GM13976 (cell line): ENCODE measurements at regions not wholly inside any gene's neighbourhood (a gene's known extent, or its start where the extent isn't known, plus 50 kb on each side); places are given as distances from the start of the nearest gene placed in this dataset.

Experiments
- DNase-seq: peaks from one replicate; pipeline ENCODE4 v3.0.0; 2012; ENCODE audit warnings: low spot score
- in situ Hi-C: fragments of 300-500 bp; cut with MboI; formaldehyde crosslinking; loops from one replicate; pipeline ENCODE4 v1.12.0; 2022; ENCODE audit warnings: low sequenced_read_pairs, mixed read lengths, inconsistent platforms; ENCODE audit not compliant: unreplicated experiment
- TF ChIP-seq, protein P1 (sequence below): IDR thresholded peaks from 2 replicates; pipeline ENCODE4 v1.5.1; 2012; ENCODE audit warnings: borderline replicate concordance, mild to moderate bottlenecking; ENCODE audit not compliant: insufficient read depth; ENCODE audit errors: extremely low read depth, missing control alignments, control extremely low read depth

DNA sequence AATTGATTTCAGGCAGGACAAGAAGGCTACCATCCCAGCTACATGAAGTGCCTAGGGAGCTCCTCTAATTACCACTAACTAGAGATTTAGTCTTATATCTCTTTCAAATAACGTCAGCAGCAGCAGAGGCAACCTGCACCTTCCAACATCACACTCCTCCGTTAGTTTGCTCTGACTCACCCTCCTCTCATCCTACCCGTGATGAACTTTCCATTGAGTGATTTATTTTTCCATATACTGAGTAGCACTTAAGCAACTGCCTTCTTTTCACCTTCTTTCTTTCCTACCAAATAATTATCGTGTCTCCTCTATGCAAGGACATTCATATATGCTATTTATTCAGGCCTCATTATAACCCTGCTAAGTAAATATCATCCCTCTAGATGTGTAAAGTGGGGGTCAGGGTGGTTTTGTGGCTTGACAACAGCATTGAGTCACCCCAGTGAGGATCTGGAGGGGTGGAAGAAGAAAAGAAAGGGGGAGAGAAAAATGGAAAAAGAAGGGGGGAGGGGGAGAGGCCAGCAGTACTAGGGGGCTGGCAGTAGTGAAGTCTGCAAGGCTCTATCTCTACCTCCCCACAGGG lies 64.6 kb upstream of the CAST start:
- TF ChIP-seq, protein P1, sequence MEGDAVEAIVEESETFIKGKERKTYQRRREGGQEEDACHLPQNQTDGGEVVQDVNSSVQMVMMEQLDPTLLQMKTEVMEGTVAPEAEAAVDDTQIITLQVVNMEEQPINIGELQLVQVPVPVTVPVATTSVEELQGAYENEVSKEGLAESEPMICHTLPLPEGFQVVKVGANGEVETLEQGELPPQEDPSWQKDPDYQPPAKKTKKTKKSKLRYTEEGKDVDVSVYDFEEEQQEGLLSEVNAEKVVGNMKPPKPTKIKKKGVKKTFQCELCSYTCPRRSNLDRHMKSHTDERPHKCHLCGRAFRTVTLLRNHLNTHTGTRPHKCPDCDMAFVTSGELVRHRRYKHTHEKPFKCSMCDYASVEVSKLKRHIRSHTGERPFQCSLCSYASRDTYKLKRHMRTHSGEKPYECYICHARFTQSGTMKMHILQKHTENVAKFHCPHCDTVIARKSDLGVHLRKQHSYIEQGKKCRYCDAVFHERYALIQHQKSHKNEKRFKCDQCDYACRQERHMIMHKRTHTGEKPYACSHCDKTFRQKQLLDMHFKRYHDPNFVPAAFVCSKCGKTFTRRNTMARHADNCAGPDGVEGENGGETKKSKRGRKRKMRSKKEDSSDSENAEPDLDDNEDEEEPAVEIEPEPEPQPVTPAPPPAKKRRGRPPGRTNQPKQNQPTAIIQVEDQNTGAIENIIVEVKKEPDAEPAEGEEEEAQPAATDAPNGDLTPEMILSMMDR: no peak
- DNase-seq: no peak
- in situ Hi-C loops: no loop called here

DNA sequence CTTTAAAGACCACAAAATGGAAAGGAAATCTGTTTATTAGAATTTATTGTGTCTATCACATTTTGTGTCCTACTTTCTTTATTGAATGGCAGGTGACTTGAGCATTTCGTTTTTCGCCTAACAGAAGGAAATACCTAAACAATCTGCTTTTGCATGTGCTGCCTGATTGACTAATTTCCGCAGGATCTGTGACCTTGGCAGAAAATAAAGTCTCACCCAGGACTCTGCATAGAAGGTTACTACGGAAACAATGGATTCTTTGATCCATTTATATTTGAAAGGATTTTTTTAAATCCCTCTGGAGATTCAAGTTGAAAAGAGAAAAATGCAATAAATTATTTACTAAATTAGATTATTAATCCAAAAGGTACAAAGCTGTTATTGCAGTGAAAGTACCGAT lies 61.0 kb upstream of the CAST start:
- in situ Hi-C loops: loop anchor here (10.0 to 25.0 kb wide), 3 partner anchors 256 to 746 kb away; no protein-coding TSS in a partner anchor
- TF ChIP-seq, protein P1: no peak

DNA sequence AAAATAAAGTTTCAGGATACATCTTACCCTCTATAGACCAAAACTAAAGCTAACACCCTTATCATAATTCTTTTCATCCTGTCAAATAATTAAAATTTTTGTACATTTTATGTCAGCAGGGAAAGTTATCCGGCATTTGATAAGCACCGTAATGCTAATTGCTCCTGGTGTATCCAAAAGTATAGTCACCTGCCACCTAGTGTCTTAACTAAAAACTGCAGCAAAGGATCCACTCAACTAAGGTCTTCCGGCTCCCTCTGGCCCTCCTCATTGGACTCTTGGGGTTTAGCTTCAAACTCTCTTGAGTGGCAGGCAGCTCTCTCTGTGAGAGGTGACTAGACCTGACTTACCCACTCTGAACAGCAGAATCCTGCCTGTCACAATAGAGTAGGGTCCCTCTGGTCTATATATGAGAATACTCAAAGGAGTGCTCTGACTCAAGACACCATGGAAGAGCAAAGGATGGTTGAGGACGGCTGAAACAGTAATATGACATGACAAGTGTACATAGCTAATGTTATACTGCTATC lies 60.4 kb upstream of the CAST start:
- TF ChIP-seq, protein P1: peak; percentile 66
- DNase-seq: peak; percentile 64
- in situ Hi-C loops: loop anchor here (10.0 to 25.0 kb wide), 3 partner anchors 257 to 747 kb away; no protein-coding TSS in a partner anchor

More for the DNA sequence above, 61.0 kb upstream of the CAST start:
- no peak for DNase-seq

DNA sequence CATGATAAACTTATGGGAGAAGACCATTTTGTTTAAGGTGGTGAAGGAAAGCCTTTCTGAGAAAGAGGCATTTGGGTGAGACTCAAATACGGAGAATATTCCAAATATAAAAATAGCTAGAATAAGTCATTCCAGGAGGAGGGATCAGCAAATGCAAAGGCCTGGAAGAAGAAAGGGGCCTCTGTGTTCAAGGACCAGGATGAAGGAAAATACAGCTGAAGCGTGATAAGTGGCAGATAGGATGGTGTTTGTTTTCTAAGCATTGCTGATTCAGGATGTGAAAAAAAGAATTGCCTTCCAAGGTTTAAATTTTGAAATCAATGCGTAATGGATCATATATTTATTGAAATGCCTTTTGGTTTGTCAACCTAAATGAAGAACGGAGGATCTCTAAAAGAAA lies 59.4 kb upstream of the CAST start:
- TF ChIP-seq, protein P1: no peak
- in situ Hi-C loops: loop anchor here (10.0 to 25.0 kb wide), 3 partner anchors 258 to 748 kb away; no protein-coding TSS in a partner anchor
- DNase-seq: no peak

DNA sequence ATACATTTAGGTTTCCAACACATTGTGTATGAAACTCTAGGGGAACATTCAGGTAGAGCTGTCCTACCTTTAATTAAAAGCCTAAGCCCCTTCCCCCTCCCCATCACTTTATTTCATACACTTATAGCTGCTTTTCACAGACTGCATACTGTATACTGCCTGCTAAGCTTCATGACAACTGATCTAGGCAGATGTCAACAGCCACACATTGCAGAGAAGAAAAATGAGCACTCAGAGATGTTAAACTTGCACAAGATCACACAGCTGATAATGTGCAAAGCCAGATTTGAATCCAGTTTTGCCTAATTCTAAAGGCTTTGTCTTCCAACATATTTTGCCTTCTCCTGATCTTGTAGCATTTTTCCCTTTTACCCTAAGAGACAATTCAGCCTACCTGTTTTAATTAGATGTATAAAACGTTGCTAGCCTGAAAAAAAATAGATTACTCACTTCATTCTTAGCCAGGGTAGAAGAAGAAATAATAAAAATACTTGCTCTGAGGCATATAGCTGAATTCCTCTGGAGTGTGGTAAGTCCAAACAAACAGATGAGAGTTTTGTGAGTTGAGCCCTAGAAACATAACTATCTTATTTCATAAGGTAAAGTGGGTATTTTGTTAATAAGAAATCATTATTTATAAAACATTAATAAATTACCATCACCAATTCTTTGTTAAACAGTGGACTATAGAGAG lies 56.9 kb upstream of the CAST start:
- in situ Hi-C loops: loop anchor here (10.0 to 25.0 kb wide), 3 partner anchors 260 to 750 kb away; no protein-coding TSS in a partner anchor
- TF ChIP-seq, protein P1: no peak
- no peak for DNase-seq

DNA sequence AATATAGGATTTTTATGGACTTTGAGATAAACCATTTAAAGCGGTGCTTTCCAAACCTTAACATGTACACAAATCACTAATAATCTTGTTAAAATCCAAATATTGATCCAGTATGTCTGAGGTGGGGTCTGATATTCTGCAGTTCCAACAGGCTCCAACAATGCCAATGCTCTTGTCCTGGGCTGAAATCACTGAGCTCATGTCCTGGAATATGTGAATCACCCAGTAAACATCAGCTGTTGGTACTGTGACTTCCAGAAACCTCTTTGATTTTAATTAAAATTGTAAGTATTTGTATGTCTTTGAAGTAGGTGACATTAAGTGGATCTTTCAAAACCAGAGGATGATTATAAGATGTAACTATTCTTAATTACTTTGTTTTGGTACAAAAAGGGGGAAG lies 52.8 kb upstream of the CAST start:
- no peak for DNase-seq
- TF ChIP-seq, protein P1: no peak
- in situ Hi-C loops: loop anchor here (10.0 to 25.0 kb wide), 3 partner anchors 265 to 755 kb away; no protein-coding TSS in a partner anchor
